ENCODE measurements at regions not wholly inside any gene's neighbourhood (a gene's known extent, or its start where the extent isn't known, plus 50 kb on each side); places are given as distances from the start of the nearest gene placed in this dataset.
A peak's percentile ranks its signal among the peaks of the same experiment; 100 is the strongest.

DNA sequence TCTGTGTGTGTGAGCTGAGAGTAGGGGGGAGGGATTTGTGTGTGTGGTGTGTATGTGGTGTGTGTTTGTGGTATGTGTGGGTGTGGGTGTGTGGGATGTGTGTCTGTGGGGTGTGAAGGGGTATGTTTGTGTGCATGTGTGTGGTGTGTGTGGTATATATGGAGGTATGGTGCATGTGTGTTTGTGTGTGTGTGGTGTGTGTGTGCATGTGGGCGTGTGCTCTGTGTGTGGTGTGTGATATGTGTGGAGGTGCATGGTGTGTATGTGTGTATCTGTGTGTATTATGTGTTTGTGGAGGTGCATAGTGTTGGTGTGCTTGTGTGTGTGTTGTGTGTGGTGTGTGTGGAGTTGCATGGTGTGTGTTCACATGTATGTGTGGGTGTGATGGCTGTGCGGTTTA lies 106.0 kb downstream of the CMPK2 start:
- DNase-seq, result no peak

- DNase-seq, result no peak
Measured at GRCh38 chr2:6760132-6760531, 105.6 kb downstream of the CMPK2 start.

GRCh38 chr2:6764968-6765723 lies 100.6 kb downstream of the CMPK2 start:
- DNase-seq, result no peak

GRCh38 chr2:6769346-6769745 lies 96.4 kb downstream of the CMPK2 start:
- DNase-seq, result no peak

DNA sequence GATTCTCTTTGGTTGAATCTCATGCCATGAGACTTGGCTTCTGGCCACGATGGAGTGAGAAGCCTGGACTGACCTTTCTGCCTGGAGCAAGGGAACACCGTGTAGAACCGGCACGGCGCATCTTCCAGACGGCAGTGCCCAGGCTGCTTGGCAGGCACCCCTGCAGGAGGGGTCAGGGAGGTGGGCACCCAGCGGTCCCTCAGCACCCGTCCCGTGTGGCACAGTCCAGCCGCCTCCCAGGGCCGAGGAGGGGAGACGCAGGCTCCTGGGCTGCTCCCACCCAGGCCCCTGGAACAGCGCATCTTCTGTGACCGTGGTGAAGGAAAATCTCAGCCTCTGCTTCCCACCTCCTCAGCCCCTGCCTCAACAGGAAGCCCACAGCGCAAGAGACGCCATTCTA lies 95.7 kb downstream of the CMPK2 start:
- no peak for DNase-seq

- peak; percentile 67 for DNase-seq
Measured at GRCh38 chr2:6771634-6772611, 93.8 kb downstream of the CMPK2 start.

DNA sequence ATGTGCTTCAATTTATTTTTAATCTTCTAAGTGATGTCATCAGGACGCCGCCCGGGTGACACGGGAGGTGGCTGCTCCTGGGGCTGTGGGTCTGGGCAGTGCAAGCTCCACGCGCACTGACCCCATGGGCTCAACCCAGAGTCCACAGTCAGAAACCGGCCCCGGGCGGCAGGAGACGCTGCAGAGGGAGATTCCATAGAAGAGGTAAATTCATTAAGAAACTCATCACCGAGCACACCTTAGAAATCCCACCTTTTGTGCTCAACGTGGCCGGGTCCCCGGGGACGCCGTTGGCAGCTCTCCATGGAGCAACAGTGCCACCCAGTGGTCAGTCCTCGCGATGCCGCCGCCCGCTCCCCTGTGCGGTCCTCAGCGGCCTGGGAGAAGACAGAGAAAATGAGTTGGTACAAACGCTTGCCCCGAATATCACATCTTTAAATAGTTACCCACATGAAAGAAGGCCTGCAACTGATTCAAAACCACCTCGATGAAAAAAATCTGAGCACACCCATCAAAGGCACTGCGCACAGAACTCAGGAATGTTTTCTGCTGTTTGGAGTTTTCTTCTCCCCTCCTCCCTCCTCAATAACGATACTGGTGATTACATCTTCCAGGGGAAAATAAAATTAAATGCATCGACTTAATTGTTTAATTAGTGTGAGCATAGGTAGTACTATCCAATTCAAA lies 92.6 kb downstream of the CMPK2 start:
- peak; percentile 67 for DNase-seq

GRCh38 chr2:6773694-6774044 lies 92.0 kb downstream of the CMPK2 start:
- DNase-seq, result no peak

DNA sequence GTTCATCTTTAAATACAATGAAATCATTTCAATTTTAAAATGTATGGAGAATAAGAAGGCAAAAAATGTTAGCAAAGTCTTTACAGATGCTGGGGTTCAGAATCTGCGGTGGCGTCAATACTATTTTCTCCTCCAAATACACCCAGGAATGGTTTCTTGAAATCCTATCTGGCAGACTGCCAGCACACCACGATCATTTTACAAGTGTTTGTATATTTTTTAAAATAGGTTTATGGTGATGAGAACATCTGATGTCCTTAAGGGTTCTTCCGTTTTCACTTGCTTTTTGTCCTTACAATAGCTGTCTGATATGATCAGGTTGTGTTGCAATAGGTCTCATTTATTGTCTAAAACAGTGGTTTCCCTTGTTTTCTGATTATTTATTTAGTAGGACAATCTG lies 89.6 kb downstream of the CMPK2 start:
- no peak for DNase-seq

- DNase-seq, result no peak
Measured at GRCh38 chr2:6777626-6778025, 88.1 kb downstream of the CMPK2 start.

GRCh38 chr2:6780765-6781274 lies 84.9 kb downstream of the CMPK2 start:
- DNase-seq, result peak; percentile 74

DNA sequence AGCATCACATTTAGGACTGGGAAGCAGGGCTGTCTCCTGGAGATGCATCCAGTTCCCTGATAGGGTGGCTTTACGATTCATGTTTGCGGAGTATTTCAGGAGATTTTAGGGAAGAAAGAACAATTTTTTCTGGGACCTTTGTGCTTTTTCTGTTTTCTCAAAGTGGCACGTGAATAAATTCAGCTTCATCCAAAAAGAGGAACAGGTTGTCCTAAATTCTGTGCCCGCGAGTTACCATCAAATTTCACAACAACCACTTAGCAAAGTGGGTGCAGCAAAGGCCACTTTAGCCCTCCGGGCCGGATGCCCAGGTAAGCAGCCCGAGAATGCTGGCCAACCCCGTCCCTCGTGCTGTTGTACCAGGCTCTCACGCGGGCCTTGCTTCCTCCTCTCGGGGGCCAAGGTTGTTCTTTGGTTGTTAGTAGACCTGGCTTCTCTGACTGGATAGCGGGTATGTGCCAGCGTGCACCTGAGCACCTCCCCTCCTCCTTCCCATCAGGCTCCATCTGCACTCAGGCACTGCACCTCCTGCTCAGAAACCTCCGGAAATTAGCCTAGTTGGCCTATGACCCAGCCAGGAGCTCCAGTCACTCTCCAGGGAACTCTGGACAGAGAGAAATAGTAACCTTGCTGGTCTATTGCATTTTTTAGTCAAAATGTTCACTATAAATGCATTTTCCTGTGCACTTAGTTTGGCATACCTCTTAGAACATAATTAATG lies 83.0 kb downstream of the CMPK2 start:
- no peak for DNase-seq

DNA sequence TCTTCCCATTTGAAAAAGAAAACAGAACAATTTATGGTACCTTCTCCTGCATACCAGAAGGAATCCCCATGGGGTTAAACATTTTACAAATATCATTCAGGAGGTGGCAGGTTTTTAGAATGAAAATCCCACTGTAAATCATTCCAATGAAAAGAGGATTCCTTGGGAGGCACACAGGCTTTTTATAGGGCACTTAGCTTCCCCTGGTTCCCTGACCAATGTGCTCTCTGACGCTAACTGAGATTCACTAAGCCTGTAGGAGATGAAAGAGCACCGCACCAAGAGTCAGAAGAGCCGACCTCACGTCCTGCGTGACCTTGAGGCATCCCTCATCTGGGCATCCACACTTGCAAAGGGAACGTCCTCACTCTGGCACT lies 82.5 kb downstream of the CMPK2 start:
- no peak for DNase-seq

DNA sequence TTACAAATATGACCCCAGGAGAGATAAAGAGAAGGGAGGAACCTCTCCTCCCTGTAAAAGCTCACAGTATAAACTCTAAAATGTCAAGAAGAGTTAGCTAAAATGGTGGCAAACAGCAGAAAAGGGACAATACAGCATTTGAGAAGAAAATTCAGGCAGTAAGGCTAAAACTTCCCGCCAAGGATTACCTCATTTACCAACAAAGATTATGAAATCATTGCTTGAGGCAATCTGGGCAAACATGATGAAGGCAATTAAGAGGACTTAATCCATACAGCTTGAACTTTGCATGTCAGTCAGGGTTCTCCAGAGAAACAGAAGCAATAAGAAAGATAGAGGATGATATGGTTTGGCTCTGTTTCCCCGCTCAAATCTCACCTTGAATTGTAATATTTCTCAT lies 81.4 kb downstream of the CMPK2 start:
- peak; percentile 1 for DNase-seq

DNA sequence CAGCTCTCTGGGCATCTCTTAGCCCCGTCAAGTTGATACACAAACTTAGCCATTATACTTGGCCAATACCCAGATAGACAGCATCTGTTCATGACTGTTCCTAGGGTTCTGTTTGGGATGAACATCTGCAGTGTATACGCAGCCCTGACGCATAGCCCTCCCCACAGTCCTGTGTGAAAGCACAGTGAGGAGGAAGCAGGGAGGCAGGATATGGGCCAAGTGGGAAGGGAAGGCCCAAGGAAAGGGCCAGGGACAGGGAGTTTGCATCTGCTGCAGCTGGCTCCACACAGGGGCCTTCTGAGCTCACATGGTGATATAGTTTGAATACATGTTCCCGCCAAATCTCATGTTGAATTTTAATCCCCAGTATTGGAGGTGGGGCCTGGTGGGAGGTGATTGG lies 80.2 kb downstream of the CMPK2 start:
- DNase-seq, result no peak

GRCh38 chr2:6787376-6787775 lies 78.3 kb downstream of the CMPK2 start:
- DNase-seq, result no peak

GRCh38 chr2:6788614-6789013 lies 77.1 kb downstream of the CMPK2 start:
- DNase-seq, result no peak

- DNase-seq, result no peak
Measured at GRCh38 chr2:6789559-6790138, 76.1 kb downstream of the CMPK2 start.

DNA sequence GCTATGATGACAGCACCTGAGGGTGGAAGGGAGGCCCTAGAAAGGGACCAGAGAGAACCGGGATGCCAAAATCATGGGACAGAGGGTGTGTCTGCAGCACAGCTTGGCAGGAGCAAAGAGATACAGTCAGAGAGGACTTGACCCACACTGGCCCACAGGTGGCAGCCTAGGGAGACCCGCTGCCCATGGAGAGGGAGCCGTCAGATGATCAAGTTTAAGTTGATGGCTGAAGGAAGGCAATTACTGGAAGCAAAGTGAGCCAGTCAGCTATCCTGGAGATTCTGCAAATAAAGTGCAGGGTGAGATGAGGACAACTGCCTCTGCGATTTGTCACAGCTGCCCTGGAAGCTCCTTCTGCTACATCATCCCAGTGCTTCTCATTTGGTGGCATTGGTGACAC lies 74.0 kb downstream of the CMPK2 start:
- peak; percentile 1 for DNase-seq

DNA sequence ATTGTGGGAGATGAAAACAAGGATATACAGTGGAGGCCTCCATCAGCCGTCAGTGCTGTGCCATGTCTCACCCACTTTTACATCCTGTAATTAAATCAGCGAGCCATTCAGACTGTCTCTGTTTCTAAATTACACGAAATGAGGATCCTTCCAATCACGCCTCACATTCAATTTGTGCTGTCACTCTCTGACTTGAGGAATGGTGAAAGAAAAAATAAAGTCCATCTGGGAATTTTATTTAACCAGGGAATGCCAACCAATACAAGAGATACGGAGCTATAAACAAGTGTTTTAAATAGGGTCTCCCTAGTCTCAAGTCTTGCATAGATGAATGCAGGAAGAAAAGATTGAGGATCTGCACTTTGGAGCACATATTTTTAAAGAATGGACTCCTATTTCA lies 72.8 kb downstream of the CMPK2 start:
- DNase-seq, result peak; percentile 9

- DNase-seq, result no peak
Measured at GRCh38 chr2:6793371-6793770, 72.3 kb downstream of the CMPK2 start.

GRCh38 chr2:6793913-6794312 lies 71.8 kb downstream of the CMPK2 start:
- DNase-seq, result no peak

Data from NCI-H69 (cell line).